HG02981 (cell line): ENCODE measurements at regions not wholly inside any gene's neighbourhood (a gene's known extent, or its start where the extent isn't known, plus 50 kb on each side); places are given as distances from the start of the nearest gene placed in this dataset.

Experiments used
- ATAC-seq: cut with Tn5 transposase; IDR thresholded peaks from one replicate; pipeline ENCODE4 v1.9.1; 2021; ENCODE audit warnings: mild to moderate bottlenecking, moderate library complexity; ENCODE audit not compliant: unreplicated experiment

DNA sequence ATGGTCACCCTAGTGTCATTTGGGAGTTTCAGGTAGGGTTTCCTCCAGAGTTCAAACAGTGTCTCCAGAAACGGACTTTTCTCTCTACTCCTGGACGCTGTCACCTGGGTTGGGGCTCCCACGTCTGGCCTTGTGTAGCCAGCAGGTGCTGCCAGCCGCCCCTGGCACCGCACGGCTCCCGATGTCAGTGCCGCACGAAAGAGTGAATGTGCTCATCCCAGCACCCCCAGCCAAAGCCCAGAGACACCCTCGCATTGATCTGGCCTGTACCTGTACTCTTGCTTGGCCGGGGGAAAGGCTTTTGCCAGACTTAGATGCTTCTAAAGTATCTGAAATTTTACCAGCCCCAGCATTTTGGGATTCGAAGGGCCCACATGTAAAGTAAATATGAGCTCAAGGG lies 351.9 kb downstream of the C16orf95 start:
- ATAC-seq, result no peak

DNA sequence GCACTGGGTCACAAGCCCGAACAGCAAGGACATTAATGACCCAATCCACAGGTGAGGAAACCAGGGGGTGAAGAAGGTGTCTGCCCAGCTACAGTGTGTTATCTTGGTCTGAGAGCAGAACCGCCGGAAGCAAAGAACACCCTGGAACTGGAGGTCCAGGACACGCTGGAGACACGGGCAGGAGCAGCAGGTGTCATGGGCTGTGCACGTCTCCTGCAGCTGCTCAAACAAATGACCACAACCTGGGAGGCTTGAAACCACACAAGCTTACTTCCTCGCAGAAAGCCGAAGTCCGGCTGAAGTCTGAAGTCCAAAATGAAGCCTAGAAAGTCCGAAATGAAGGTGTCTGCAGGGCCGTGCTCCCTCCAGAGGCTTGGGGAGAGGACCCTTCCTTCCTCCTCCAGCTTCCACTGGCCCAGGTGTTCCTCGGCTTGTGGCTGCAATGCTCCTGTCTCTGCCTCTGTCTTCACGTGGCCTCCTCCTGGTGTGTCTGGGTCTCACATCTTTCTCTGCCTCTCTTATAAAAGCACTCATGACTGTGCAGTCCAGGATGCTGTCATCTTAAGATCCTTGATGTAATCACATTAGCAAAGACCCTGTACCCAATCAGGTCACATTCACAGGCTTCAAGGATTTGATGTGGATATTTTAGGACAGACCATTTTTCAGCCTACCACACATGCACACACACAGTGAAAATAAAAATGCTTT lies 351.2 kb downstream of the C16orf95 start:
- ATAC-seq, result no peak

DNA sequence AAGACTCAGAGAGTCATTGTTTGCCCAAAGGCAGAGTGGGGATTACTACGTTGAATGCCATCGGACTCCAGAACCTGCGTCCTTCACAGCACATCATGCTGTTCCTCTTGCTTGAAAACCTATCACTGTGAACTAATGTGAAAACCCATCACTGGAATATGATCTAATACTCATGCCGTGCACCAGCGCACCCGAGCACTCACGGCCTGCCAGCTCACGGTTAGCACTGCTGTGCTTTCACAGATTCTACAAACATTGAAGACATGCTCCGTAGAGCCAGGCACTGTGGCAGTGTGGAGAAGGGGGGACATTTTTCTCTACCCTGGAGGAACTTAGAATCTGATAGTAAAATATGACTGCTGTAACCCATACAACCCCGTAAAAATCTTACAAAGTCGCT lies 350.4 kb downstream of the C16orf95 start:
- ATAC-seq, result no peak

DNA sequence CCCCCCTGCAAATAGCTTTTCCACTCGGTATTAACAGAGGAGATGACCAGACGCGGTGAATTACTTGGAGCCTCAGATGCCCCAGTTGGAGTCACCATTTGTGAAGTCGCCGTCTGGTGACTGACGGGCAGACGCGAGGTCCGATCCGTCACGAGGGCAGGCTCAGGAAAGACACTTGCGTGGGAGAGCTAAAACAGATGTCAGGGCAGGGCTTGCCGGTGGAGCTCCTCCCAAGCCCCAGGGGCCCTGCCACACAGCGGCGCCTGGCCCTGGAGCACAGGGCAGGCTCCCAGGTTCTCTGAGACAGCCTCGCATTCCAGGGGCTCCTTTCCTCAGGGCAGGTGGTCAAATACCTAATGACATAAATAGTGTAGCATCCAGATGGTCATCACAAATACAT lies 348.3 kb downstream of the C16orf95 start:
- ATAC-seq, result no peak

DNA sequence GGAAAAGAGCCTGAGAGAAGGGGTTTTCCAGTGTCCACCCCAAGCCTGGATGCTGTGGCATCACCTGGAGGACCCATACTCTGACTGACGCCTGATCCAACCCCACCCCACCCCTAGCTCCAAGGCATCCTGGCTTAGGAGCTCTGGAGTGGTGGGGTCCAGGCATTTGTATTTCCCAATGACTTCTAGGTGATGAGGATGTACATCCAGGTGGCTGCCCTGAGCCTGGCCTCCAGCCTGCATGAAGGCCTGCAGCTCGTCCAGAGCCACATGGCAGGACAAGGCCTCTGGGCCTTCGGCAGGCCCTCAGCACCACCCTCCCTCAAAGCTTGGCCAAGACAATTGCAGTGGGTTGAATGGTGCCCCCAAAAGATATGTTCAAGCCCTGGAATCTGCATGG lies 347.5 kb downstream of the C16orf95 start:
- no peak for ATAC-seq

DNA sequence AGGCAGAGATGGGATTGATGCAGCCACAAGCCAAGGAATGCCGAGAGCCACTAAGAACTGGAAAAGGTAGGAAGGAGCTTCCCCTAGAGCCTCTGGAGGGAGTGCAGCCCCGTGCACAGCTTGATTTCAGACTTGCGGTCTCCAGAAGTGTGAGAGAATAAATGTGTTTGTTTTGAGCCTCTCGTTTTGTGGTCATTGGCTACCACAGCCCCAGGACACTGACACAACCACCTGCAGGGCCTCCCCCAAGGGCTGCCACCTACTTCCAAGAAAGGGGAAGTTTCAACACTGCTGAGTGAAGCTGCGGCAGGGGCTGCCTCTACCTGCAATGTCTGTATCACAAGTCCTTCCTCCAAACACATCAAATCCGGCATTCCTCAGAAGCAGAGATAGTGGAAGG lies 346.9 kb downstream of the C16orf95 start:
- ATAC-seq, result no peak

DNA sequence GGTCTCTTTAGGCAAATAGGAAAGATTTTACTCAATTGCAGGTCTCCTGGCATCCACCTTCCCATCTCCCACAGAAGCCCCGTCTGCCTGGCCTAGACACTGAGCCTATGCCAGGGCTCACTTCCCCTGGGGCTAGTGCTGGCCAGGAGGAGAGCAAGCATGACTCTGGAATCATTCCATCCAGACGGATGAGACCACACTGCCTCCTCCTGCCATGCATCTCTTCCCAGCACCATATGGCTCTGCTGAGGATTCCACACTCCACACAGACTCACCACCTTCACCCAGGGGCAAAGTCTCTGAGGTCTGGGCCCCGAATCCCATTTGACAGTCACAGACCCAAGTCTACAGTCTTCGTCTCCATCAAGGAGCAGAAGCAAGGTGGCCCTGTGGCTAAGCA lies 346.5 kb downstream of the C16orf95 start:
- ATAC-seq, result no peak

DNA sequence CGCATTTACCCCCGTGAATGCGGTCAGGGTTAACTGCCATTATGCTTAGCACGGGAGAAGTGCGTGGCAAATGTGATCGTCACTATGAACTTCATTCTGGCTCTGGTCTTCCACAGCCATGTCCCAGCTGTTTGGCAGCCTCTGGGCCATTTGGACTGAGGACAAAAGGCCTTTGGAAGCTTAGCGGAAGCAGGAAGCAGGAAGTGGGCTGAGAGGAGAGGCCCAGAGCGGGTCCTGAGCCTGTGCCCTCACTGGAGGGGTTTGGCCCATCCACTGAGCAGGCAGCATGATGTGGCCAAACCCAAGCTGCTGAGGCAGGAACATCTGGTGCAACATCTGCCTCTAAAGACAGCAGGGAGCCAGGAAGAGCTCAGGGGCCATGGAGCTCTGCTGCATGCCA lies 345.9 kb downstream of the C16orf95 start:
- ATAC-seq, result no peak

DNA sequence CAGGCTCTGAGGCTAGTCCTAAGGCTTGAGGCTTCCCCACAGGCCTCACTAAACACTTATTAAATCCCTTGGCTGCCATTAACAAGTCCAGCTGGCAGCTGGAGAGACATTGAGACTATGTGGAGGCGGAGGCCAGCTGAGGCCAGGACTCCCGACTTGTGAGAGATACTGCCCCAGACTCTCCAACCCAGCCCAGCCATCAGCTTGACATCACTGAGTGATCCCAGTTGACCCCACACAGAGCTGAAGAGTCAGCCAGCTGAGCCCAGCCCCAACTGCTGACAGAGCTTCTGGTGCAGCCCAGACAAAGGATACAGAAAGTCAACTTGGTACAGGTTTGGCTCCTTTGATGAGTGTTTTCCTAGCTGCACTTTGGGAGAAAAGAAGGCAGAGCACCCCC lies 343.1 kb downstream of the C16orf95 start:
- ATAC-seq, result no peak

DNA sequence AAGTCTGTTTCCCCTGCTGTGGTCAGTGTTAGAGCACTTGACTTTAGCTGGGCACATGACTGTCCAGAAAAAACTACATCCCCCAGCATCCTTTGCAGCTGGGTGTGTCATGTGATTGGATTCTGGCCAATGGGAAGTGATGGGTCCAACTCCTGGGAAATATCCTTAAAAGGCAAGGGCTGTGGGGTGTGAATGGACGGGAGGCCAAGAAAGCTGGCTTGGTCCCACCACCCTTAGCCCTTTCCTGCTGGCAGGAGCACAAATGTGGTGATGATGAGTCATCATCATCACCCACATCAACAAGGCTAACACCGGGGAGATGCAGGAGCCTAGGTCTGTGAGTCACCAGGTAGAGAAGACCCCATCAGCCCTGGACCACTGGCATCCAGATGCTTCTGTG lies 341.7 kb downstream of the C16orf95 start:
- ATAC-seq, result no peak

DNA sequence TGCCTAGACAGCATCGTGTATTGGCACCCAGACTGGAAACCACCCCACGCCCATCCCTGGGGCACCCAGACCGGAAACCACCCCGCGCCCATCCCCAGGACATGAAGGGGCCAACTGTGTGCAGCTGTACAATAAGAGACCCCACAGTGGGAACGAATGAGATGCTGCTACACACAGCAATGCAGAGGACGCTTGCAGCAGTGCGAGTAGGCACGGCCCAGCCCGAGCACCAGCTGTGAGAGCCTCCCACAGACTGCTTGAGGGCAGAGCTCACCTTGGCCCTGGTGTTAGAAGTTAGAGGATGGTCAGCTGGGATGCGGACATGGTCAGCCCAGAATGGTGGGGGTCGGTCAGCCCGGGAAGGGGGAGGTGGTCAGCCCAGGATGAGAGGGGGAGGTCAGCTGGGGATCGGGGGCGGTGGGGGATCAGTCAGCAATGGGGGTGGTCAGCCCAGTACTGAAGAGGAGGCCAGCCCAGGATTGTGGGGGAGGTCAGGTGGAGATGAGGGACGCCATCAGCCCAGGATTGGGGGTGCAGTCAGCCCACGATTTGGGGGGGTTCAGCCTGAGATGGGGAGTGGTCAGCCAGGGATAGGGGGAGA lies 340.0 kb downstream of the C16orf95 start:
- no peak for ATAC-seq

DNA sequence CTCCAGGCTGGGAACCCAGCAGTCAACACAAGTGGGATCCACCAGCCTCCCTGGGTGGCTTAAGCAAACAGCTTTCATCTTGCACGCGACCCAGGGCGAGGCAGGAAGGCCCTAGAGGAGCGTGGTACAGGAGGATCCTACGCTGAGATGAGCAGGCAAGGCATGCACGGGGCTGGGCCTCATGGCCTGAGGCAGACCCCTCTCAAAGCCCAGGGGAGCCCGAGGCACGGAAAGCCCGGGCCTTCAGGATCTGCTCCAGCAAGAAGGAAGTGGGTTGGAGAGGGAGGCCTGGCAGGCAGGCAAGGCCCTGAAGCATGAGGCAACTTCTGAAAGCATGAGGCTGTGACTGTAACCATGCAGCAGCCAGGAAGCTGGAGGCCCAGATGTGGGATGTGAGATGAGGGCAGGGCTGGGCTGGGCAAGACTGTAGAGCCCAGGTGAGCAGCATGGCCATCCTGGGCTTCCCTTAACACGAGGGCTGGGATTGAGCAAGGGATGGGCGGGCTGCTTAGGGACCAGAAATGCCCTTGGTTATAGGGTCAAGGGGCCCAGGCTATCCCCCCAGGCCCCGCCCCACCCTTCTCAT lies 338.7 kb downstream of the C16orf95 start:
- no peak for ATAC-seq

DNA sequence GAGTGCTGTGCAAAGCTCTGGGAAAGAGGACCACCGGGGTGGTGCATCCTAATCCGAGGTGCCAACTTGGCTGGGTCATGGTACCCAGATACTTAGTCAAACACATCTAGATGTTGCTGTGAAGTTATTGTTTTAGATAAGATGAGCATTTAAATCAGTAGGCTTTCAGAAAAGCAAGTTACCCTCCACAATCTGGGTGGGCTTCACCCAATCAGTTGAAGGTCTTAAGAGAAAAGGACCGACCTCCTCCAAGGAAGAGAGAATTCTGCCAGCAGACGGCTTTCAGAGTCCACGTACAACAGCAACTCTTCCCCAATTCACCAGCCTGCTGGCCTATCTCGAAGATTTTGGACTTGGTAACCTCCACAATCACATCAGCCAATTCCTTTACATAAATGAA lies 338.1 kb downstream of the C16orf95 start:
- ATAC-seq, result no peak

DNA sequence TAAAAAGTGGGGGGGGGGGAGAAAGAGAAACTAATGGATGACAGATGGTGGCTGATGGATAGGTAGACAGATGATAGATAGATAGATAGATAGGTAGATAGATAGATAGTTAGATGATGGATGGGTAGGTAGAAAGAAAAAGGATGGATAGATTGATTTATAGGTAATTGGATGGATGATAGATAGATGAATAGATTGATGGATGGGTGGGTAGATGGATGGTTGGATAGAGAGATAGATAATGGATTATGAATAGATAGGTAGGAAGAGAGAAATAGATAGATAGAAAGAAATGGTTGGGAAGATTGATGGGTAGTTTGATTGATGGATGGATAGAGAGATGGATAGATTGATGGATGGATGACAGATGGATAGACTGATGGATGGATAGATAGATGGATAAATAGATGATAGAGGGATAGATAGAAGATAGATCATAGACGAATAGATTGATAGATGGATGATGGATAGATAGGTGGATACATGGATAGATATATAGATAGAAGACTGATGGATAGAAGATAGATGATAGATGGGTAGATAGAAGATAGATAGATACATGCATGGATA lies 337.1 kb downstream of the C16orf95 start:
- no peak for ATAC-seq

DNA sequence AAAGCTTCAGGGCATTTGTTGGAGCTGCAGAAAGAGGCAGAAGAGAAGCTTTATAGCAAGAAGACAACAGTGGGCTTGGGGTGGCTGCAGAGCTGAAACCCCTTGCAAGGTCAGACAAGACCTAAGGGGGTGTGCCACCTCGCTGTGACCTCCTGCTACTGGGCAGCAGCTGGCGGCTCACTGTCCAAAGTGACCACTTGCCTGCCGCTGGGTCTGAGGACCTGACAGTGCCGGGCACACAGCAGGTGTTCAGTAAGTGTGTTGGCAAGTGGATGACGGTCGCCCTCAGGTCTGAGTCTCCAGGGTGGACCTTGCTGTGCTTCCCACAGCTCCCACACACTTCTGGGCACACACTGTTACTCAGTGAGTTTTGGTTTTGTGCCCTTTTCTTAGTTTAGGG lies 336.5 kb downstream of the C16orf95 start:
- ATAC-seq, result no peak

DNA sequence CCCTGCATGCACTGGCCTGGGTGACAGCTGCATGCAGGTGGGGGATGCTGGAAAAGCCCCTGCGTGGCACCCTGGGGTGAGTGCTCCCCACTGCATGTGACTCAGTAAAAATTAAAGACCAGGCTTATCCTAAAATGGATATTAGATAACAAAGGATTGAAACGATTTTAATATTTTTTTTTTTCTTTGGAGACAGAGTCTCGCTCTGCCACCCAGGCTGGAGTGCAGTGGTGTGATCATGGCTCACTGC lies 334.9 kb downstream of the C16orf95 start:
- no peak for ATAC-seq

DNA sequence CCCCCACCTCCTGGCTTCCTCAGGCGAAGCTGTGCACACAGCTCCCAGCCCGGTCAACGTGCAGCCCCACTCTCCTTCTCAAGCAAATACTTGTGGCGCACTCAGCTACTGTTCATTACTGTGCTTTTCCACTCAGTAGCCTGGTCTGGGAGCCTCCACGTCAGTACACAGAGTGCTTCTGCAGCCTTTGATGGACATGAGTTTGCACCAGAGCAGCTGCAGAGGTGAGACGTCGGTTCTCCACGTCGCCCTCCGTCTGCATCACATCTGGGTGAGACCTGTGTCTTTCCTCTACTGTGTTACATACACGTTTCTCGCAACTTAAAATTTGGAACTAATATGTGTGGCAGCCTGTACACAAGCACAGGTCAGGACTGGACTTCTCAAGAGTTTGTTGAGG lies 334.3 kb downstream of the C16orf95 start:
- ATAC-seq, result no peak

DNA sequence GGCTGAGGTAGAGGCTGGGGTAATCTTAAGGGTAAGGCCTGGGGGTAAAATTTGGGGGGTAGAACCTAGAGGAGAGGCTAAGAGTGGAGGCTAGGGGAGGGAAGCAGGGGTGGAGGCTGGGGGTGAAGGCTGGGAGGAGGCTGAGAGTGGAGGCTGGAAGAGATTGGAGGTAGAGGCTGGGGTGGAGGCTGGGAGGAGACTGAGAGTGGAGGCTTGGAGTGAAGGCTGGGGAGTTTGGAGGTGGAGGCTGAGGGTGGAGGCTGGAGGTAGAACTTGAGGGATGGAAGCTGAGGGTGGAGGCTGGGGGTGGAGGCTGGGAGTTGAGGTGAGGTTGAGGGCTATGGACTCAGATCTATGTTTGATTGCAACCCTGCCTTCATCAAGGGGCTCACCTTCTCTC lies 333.6 kb downstream of the C16orf95 start:
- no peak for ATAC-seq

DNA sequence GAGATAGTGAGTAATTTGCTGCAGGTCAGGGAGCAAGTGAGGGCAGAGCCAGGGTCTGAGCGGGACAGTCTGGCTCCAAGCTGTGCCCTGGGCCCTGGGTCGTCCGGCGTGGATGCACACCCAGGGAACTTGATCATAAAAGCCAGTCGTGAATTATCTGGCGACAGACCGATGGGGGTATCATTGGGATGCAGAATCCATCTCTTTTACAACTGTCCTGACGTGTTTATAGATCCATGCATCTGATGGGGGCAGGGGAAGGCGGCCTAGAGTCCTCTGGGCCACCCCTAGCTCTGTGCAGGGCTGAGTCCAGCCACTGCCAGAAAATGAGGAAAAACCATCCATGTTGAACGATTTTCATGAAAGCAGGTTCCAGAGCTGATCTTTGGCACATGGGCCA lies 332.8 kb downstream of the C16orf95 start:
- no peak for ATAC-seq

DNA sequence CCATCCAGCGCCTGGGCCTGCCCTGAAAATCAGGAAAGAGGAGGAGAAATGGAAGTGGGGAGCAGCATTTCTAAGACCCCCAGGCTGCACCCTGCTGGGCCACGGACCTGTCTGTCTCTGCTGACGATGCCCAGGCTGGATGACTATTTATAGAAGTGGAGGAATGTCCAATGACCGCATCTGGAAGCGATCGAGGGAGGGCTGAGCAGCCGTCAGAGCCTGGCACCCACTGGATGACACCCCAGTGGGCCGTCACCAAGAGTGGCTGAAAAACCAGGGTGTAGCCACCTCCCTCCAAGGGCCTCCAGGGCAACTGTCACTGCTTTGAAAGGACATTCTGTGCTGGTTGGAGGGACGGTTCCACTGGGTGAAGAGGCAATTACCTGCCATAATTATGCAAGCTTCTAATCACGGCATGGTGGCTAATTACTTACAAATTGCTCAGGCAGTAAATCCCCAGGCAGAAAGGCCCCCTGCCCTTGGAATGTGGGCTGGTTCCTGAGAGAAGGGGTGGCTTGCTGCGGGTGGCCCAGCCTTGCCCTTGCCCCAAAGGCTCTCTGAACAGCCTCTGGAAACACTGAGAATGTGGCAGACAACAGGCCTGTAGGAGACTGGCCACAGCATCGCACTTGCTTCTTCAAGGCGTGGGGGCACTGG lies 332.1 kb downstream of the C16orf95 start:
- no peak for ATAC-seq

DNA sequence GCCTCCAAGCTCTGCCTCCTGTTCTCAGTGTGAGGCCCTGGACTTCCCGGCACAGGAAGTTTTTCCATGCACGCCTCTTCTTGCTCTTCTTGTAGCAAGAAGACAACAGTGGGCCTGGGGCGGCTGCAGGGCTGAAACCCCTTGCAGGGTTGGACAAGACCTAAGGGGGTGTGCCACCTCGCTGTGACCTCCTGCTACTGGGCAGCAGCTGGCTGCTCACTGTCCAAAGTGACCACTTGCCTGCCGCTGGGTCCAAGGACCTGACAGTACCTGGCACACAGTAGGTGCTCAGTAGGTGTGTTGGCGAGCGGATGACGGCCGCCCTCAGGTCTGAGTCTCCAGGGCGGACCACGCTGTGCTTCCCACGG lies 331.6 kb downstream of the C16orf95 start:
- no peak for ATAC-seq

DNA sequence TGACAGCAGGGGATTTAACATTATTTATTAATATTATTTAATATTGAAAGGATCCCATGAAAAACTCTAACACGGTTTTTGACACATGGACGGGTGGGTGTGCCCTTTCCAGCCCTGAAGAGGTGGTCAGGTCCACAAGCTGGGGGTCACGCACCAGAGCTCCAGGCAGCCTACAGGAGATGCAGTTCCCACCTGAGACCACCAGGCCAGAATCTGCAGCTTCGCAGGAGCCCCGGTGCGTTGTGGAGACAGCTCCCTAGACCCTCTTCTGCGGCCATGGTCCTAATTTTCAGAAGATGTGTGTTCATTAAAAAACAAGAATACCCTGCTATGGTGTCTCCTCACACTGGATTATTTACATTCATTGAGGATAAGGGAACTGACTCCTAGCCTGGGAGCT lies 331.1 kb downstream of the C16orf95 start:
- ATAC-seq, result no peak
